T-cell (primary cell): ENCODE measurements at regions not wholly inside any gene's neighbourhood (a gene's known extent, or its start where the extent isn't known, plus 50 kb on each side); places are given as distances from the start of the nearest gene placed in this dataset.

ENCODE experiments used
- ATAC-seq, 4 experiments: fragments of 200-7000 bp in 3 of 4; fragments of 150-1000 bp in 1 of 4; cut with Tn5 transposase; replicated peaks in 1 of 4; 1 replicate in 3 of 4; 2 replicates in 1 of 4; pipeline ENCODE4 v1.10.0; 2021; ENCODE audit warnings: moderate library complexity in 3 of 4, mild to moderate bottlenecking in 2 of 4, moderate number of reproducible peaks in 1 of 4
- CTCF ChIA-PET, 2 donors: fragments of 300-600 bp; sonication (Branson Sonifier 250); formaldehyde crosslinking; loops; one replicate each; lab custom pipeline; 2022; ENCODE audit warnings: antibody characterized with exemption in 2 of 2; lab: Charles Lee
- POLR2A ChIA-PET, 2 donors: fragments of 300-600 bp; sonication (Branson Sonifier 250); formaldehyde crosslinking; loops; one replicate each; lab custom pipeline; 2022; ENCODE audit warnings: antibody characterized with exemption in 2 of 2; lab: Charles Lee
- DNase-seq, 35 experiments: peaks; one replicate each; pipeline versions ENCODE4 v3.0.0 to v3.0.0-alpha.2; 2013 to 2023
- H3K27ac ChIP-seq: one replicate; pipeline ENCODE4 v1.5.1; 2013; ENCODE audit warnings: low read length
- H3K27me3 ChIP-seq, 2 experiments: replicated peaks in 1 of 2; 1 replicate in 1 of 2; 2 replicates in 1 of 2; pipeline versions ENCODE4 v1.6.1 to v1.7.0; 2013; ENCODE audit warnings: low read length in 1 of 2, mixed read lengths in 1 of 2; ENCODE audit not compliant: control insufficient read depth in 2 of 2, insufficient read depth in 2 of 2; ENCODE audit errors: extremely low read depth in 1 of 2
- H3K36me3 ChIP-seq, 2 donors: 1 replicate in 1 of 2; 2 replicates in 1 of 2; pipeline versions ENCODE4 v1.6.1 to v1.7.0; 2013; ENCODE audit warnings: low read length in 1 of 2; ENCODE audit not compliant: control insufficient read depth in 2 of 2, insufficient read depth in 1 of 2; ENCODE audit errors: extremely low read depth in 1 of 2
- H3K4me1 ChIP-seq, 2 experiments: 1 replicate in 1 of 2; 2 replicates in 1 of 2; pipeline versions ENCODE4 v1.6.1 to v1.7.0; 2013; ENCODE audit warnings: low read length in 2 of 2, mixed read lengths in 1 of 2; ENCODE audit not compliant: insufficient read depth in 2 of 2, control insufficient read depth in 1 of 2; ENCODE audit errors: extremely low read depth in 1 of 2
- H3K4me3 ChIP-seq, 2 donors: 1 replicate in 1 of 2; 2 replicates in 1 of 2; pipeline versions ENCODE4 v1.5.1 to v1.7.0; 2013; ENCODE audit warnings: mild to moderate bottlenecking in 2 of 2, low read length in 1 of 2, moderate library complexity in 1 of 2; ENCODE audit not compliant: control insufficient read depth in 1 of 2; ENCODE audit errors: extremely low read depth in 1 of 2
- H3K9me3 ChIP-seq: 2 replicates; pipeline ENCODE4 v1.7.0; 2013
- H3K27ac Mint-ChIP-seq, 2 donors: one replicate each; pipeline ENCODE4 v1.8.0; 2020 to 2021; ENCODE audit warnings: mild to moderate bottlenecking in 2 of 2, mixed read lengths in 2 of 2
- H3K27me3 Mint-ChIP-seq, 2 donors: one replicate each; pipeline ENCODE4 v1.8.0; 2021 to 2022; ENCODE audit warnings: mixed read lengths in 2 of 2
- H3K36me3 Mint-ChIP-seq: one replicate; pipeline ENCODE4 v1.8.0; 2021; ENCODE audit warnings: mixed read lengths
- H3K4me1 Mint-ChIP-seq, 3 donors: one replicate each; pipeline ENCODE4 v1.8.0; 2020 to 2022; ENCODE audit warnings: mixed read lengths in 3 of 3, mild to moderate bottlenecking in 1 of 3
- H3K4me3 Mint-ChIP-seq, 3 donors: one replicate each; pipeline ENCODE4 v1.8.0; 2020 to 2022; ENCODE audit warnings: mild to moderate bottlenecking in 3 of 3, mixed read lengths in 3 of 3, moderate library complexity in 3 of 3
- H3K9me3 Mint-ChIP-seq, 3 donors: one replicate each; pipeline ENCODE4 v1.8.0; 2020 to 2022; ENCODE audit warnings: mixed read lengths in 3 of 3
- WGBS: methylation state at CpG from one replicate; pipeline ENCODE4 v1.1.5; 2013; ENCODE audit warnings: missing lambda C conversion rate; ENCODE audit not compliant: insufficient coverage; 5-methylcytosine and 5-hydroxymethylcytosine counted together

- Mint-ChIP-seq H3K4me1 (no peaks in the 10 kb centered on the region), H3K9me3 (no peaks in the 10 kb centered on the region), H3K27me3 (no peaks in the 10 kb centered on the region), H3K36me3 (no peaks in the 10 kb centered on the region), H3K27ac (no peak overlapping the region), H3K4me3 (no peak overlapping the region)
- Histone ChIP-seq H3K27me3 (peaks cover 0 to 3% of the 10 kb centered on the region in 2 experiments), H3K4me3 (no peak overlapping the region), H3K36me3 (no peaks in the 10 kb centered on the region), H3K9me3 (no peaks in the 10 kb centered on the region), H3K27ac (no peak overlapping the region), H3K4me1 (no peaks in the 10 kb centered on the region)
- DNase-seq: no peak
- POLR2A ChIA-PET: no interaction called here
- no peak for ATAC-seq
- CTCF ChIA-PET: no interaction called here
- 80% methylated on average over 2 of the region's 2 CpGs for WGBS
Observed at GRCh38 chr1:93734999-93735398, 53.4 kb upstream of the BCAR3 start.

- 90% methylated on average over 2 of the region's 7 CpGs for WGBS
- no peaks in the 10 kb centered on the region for H3K36me3 ChIP-seq
- H3K4me1 ChIP-seq: no peaks in the 10 kb centered on the region
- Mint-ChIP-seq H3K27ac (no peak overlapping the region), H3K27me3 (no peaks in the 10 kb centered on the region), H3K4me3 (no peak overlapping the region), H3K9me3 (no peaks in the 10 kb centered on the region), H3K36me3 (no peaks in the 10 kb centered on the region), H3K4me1 (no peaks in the 10 kb centered on the region)
- H3K27me3 ChIP-seq: peaks cover 0 to 2% of the 10 kb centered on the region in 2 experiments
- DNase-seq (no peak), ATAC-seq (no peak)
- H3K9me3 ChIP-seq: no peaks in the 10 kb centered on the region
- H3K27ac ChIP-seq: no peak overlapping the region
- no peak overlapping the region for H3K4me3 ChIP-seq
- ChIA-PET CTCF (no interaction called here), POLR2A (no interaction called here)
Observed at GRCh38 chr1:93733340-93733739, 51.7 kb upstream of the BCAR3 start.

GRCh38 chr1:93732514-93732913, 50.9 kb upstream of the BCAR3 start:
- Histone ChIP-seq H3K4me3 (no peak overlapping the region), H3K27me3 (no peaks in the 10 kb centered on the region), H3K9me3 (no peaks in the 10 kb centered on the region), H3K36me3 (no peaks in the 10 kb centered on the region), H3K4me1 (no peaks in the 10 kb centered on the region), H3K27ac (no peak overlapping the region)
- DNase-seq (no peak), ATAC-seq (no peak)
- WGBS: 61% methylated on average over 2 of the region's 4 CpGs
- Mint-ChIP-seq H3K4me1 (no peaks in the 10 kb centered on the region), H3K27ac (no peak overlapping the region), H3K27me3 (no peaks in the 10 kb centered on the region), H3K4me3 (no peak overlapping the region), H3K36me3 (no peaks in the 10 kb centered on the region), H3K9me3 (no peaks in the 10 kb centered on the region)
- ChIA-PET POLR2A (no interaction called here), CTCF (no interaction called here)
